Heart left ventricle (tissue), 13 donors: ENCODE measurements at regions not wholly inside any gene's neighbourhood (a gene's known extent, or its start where the extent isn't known, plus 50 kb on each side); places are given as distances from the start of the nearest gene placed in this dataset.
"Not testable (repeated sequence)": the region's sequence is repeated elsewhere in the genome, so short reads cannot be mapped to it uniquely, and the experiment has no call there.

Source experiments
- CTCF ChIP-seq, 12 donors: fragments of 200-600 bp; sonication (generic) in 4 of 12; IDR thresholded peaks; one replicate each; pipeline versions ENCODE4 v1.5.0 to v1.8.0; 2018 to 2022; ENCODE audit warnings: antibody characterized with exemption in 12 of 12, mild to moderate bottlenecking in 5 of 12
- POLR2A ChIP-seq, 2 donors: fragments of 450-650 bp; IDR thresholded peaks; one replicate each; pipeline ENCODE4 v1.6.1; 2017; ENCODE audit warnings: antibody characterized with exemption in 2 of 2, mild to moderate bottlenecking in 2 of 2, moderate library complexity in 2 of 2
- donor health status: ischemic (EF 13 %, LVEDD 7.1; RV severe dilation, severe dysfunction).
- donor health status: DM: no; HTN: yes; CAD: no.
- donor health status: DM: no; HTN: no; CAD: no.
- donor health status: ischemic (EF 25% LVEDD 6.9; RV normal size, moderate dysfunction).
- donor health status: ischemic (EF 25% LVEDD 5.7; RV mildly dilated, moderate dysfunction).
- donor health status: ischemic (EF 35%, LVEDD 5.7; RV mildly dilated, moderate dysfunction).
- donor health status: nonischemic (EF 11% LVEDD 7.7; RV severe dilation, severe dysfunction).
- donor health status: DM: yes; HTN: yes; CAD: no.
- donor health status: PGD.
- donor health status: ischemic (EF 29% LVEDD 5.4; RV normal size, mild dysfunction).
- donor health status: nonischemic (EF 23%, LVEDD 6.1; RV moderate dilation, normal function).

- TF ChIP-seq CTCF, POLR2A (IDR thresholded peaks at IDR 0.05): not testable (repeated sequence)
These were observed 81.0 kb downstream of the RPS6KA4 start for GRCh38 chr11:64439772-64440491.
